ENCODE measurements at regions not wholly inside any gene's neighbourhood (a gene's known extent, or its start where the extent isn't known, plus 50 kb on each side); places are given as distances from the start of the nearest gene placed in this dataset.

DNA sequence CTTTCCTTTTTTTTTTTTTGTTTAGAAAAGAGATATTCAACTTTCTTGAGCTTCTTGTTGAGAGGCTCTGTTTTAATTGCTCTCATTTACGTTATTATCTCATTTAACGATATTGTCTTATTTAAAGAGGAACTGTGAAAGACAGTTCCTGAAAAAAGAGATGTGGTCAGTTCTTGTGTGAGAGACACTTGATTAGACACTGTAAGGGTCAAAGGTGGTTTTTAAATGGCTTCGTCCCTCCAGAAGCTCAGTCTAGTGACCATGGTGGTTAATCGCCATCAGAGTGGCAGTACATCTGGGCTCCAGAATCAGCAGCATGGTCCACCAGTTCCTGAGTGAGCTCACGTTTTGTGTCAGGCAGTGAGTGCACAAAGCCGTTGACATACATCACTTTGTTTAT is 57.9 kb upstream of the KCNA5 start:
- Histone ChIP-seq H3K9me3 (ENCODE audit: insufficient read depth, low read length) (no peaks in the 10 kb centered on the region), H4K20me1 (ENCODE audit: insufficient read depth, low read length) (no peaks in the 10 kb centered on the region), H3K4me1 (ENCODE audit: low read length) (peaks cover 5% of the 10 kb centered on the region), H3K4me2 (ENCODE audit: low read length) (no peak overlapping the region), H3K9ac (ENCODE audit: low read length) (no peak overlapping the region), H2AFZ (ENCODE audit: low read depth, low read length) (no peak overlapping the region), H3K79me2 (ENCODE audit: low read length) (no peaks in the 10 kb centered on the region), H3K4me3 (ENCODE audit: low read length) (no peak overlapping the region), H3K27me3 (ENCODE audit: low read depth, low read length) (peaks cover 88% of the 10 kb centered on the region), H3K36me3 (replicated peaks; ENCODE audit: low read depth, low read length) (no peaks in the 10 kb centered on the region), H3K27ac (ENCODE audit: low read length) (no peak overlapping the region)
- TF ChIP-seq, protein P1, sequence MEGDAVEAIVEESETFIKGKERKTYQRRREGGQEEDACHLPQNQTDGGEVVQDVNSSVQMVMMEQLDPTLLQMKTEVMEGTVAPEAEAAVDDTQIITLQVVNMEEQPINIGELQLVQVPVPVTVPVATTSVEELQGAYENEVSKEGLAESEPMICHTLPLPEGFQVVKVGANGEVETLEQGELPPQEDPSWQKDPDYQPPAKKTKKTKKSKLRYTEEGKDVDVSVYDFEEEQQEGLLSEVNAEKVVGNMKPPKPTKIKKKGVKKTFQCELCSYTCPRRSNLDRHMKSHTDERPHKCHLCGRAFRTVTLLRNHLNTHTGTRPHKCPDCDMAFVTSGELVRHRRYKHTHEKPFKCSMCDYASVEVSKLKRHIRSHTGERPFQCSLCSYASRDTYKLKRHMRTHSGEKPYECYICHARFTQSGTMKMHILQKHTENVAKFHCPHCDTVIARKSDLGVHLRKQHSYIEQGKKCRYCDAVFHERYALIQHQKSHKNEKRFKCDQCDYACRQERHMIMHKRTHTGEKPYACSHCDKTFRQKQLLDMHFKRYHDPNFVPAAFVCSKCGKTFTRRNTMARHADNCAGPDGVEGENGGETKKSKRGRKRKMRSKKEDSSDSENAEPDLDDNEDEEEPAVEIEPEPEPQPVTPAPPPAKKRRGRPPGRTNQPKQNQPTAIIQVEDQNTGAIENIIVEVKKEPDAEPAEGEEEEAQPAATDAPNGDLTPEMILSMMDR (IDR thresholded peaks at IDR 0.05; ENCODE audit: low read depth, low read length): no peak
- TF ChIP-seq EZH2phosphoT487 (IDR thresholded peaks at IDR 0.05; ENCODE audit: low read depth): no peak

DNA sequence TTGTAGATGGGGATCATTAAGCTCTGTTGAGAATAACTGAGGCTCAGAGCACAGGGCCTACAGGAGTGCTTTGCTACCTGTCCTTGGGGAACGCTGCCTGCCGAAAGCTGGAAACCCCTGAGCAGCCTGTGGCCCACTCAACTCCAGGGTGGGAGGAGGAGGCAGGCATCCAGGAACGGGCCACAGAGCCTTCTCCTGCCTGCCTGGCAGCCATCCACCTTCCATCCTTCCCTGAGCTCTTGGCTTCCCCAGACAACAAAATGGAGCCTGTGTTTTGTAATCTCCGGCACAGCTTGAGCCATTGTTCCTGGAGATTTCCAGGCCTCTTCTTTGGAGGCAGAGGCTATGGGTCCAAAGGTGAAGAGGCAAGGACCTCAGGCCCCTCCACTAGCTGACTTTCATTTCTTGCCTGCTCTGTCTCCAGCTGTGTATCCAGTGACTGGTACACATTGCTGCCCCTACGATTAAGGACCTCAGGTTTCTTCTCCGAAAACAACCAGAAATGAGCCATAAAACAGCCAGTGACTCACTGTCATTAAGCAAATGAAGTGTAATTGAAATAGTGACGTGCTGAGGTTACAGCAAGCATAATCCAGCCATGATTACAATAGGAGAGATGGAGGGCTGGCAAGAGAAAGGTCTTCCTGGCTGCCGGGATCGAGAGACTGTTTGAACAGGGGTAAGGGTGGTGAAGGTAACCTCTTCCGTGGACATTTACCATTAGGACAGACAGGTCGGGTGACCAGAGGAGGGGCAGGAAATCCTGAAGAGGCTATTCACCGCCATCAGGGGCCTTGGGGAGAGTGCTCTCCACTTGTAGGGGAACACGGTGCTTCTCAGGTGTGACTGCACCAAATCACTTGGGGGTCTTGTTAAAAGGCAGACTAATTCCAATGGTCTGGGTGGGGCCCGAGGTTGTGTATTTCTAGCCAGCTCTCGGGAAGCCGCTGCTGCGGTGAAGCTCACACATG is 56.3 kb upstream of the KCNA5 start:
- Histone ChIP-seq H3K27me3 (ENCODE audit: low read depth, low read length) (peaks cover 87% of the 10 kb centered on the region), H3K9me3 (ENCODE audit: insufficient read depth, low read length) (no peaks in the 10 kb centered on the region), H3K9ac (ENCODE audit: low read length) (no peak overlapping the region), H3K79me2 (ENCODE audit: low read length) (no peaks in the 10 kb centered on the region), H3K4me1 (ENCODE audit: low read length) (peaks cover 5% of the 10 kb centered on the region), H3K27ac (ENCODE audit: low read length) (no peak overlapping the region), H2AFZ (ENCODE audit: low read depth, low read length) (no peak overlapping the region), H3K4me3 (ENCODE audit: low read length) (no peak overlapping the region), H3K36me3 (replicated peaks; ENCODE audit: low read depth, low read length) (no peaks in the 10 kb centered on the region), H4K20me1 (ENCODE audit: insufficient read depth, low read length) (no peaks in the 10 kb centered on the region), H3K4me2 (ENCODE audit: low read length) (no peak overlapping the region)
- TF ChIP-seq, protein P1 (IDR thresholded peaks at IDR 0.05; ENCODE audit: low read depth, low read length): no peak
- no peak for TF ChIP-seq EZH2phosphoT487 (IDR thresholded peaks at IDR 0.05; ENCODE audit: low read depth)

DNA sequence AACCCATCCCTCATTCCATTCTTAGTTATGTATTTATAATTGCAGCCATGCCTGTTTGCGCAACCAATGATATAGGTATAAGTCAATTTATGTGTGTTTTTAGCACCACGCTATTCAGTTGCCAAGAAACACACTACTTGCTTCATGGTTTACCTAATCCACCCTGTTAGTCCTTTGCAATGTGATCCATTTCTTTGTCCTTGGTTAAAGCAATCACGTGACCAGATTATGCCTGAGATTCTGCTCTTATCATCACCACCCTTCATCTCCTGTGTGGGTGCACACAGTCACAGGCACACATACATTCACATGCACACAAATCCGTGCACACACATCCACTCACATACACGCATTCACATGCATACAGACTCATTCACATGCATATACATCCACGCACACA is 52.3 kb upstream of the KCNA5 start:
- H3K4me2 ChIP-seq (ENCODE audit: low read length): no peak overlapping the region
- no peak overlapping the region for H3K9ac ChIP-seq (ENCODE audit: low read length)
- H3K36me3 ChIP-seq (replicated peaks; ENCODE audit: low read depth, low read length): no peaks in the 10 kb centered on the region
- H3K4me3 ChIP-seq (ENCODE audit: low read length): no peak overlapping the region
- H3K4me1 ChIP-seq (ENCODE audit: low read length): no peaks in the 10 kb centered on the region
- H3K79me2 ChIP-seq (ENCODE audit: low read length): no peaks in the 10 kb centered on the region
- TF ChIP-seq EZH2phosphoT487 (IDR thresholded peaks at IDR 0.05; ENCODE audit: low read depth): no peak
- TF ChIP-seq, protein P1 (IDR thresholded peaks at IDR 0.05; ENCODE audit: low read depth, low read length): no peak
- H3K9me3 ChIP-seq (ENCODE audit: insufficient read depth, low read length): no peaks in the 10 kb centered on the region
- no peak overlapping the region for H2AFZ ChIP-seq (ENCODE audit: low read depth, low read length)
- peaks cover 91% of the 10 kb centered on the region for H3K27me3 ChIP-seq (ENCODE audit: low read depth, low read length)
- H4K20me1 ChIP-seq (ENCODE audit: insufficient read depth, low read length): no peaks in the 10 kb centered on the region
- no peak overlapping the region for H3K27ac ChIP-seq (ENCODE audit: low read length)

DNA sequence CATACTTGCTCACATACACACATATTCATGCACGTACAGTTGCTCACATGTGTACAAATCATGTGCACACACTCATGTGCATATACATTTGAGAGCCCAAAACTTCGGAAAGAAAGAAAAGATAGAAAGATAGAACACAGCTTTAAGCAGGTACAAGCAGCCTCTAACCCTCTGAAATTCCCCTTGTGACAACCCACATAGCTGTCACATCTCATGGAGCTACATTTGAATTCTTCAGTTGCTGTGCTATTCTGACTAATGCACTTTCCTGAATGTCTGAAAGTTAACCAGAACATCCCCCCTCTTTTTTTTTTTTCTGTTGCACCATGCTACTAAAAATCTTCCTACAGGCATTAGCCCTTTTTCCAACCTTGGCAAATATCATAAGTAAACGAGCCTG is 51.9 kb upstream of the KCNA5 start:
- Histone ChIP-seq H3K27me3 (ENCODE audit: low read depth, low read length) (peaks cover 90% of the 10 kb centered on the region), H3K4me1 (ENCODE audit: low read length) (peaks cover 4% of the 10 kb centered on the region), H3K36me3 (replicated peaks; ENCODE audit: low read depth, low read length) (no peaks in the 10 kb centered on the region), H3K9ac (ENCODE audit: low read length) (no peak overlapping the region), H2AFZ (ENCODE audit: low read depth, low read length) (no peak overlapping the region), H4K20me1 (ENCODE audit: insufficient read depth, low read length) (no peaks in the 10 kb centered on the region), H3K79me2 (ENCODE audit: low read length) (no peaks in the 10 kb centered on the region), H3K27ac (ENCODE audit: low read length) (no peak overlapping the region), H3K4me3 (ENCODE audit: low read length) (no peak overlapping the region), H3K9me3 (ENCODE audit: insufficient read depth, low read length) (no peaks in the 10 kb centered on the region), H3K4me2 (ENCODE audit: low read length) (no peak overlapping the region)
- TF ChIP-seq, protein P1 (IDR thresholded peaks at IDR 0.05; ENCODE audit: low read depth, low read length): no peak
- no peak for TF ChIP-seq EZH2phosphoT487 (IDR thresholded peaks at IDR 0.05; ENCODE audit: low read depth)

Data from OCI-LY3 (cell line).